ENCODE measurements at regions not wholly inside any gene's neighbourhood (a gene's known extent, or its start where the extent isn't known, plus 50 kb on each side); places are given as distances from the start of the nearest gene placed in this dataset.

DNA sequence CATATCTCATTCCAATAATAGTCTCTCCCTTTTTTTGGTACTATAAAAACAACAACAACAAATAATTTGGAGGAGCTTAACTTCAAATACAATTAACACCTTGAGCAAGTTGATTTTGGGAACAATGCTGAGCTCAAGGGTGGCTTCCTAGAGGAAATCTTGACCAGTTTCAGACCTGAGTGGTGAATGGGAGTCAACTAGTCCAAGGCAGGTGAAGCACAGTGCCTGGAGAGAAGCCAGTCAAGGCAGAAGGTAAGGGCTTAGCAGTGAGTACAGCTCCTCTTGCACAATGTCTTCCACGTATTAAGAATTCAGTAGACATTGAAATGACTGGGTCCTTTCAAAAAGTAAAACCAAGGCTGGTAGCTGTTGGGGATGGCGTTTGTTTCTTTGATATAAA is 444.8 kb downstream of the ATP23 start:
- H3K27me3 Mint-ChIP-seq, result peaks cover 11% of the 10 kb centered on the region
- no peaks in the 10 kb centered on the region for H3K36me3 Mint-ChIP-seq
- no peak overlapping the region for H3K4me3 Mint-ChIP-seq
- no peak overlapping the region for H3K27ac Mint-ChIP-seq
- intact Hi-C loops (cut with micrococcal nuclease), result no loop called here
- H3K9me3 Mint-ChIP-seq, result no peaks in the 10 kb centered on the region
- no peak for DNase-seq
- ChIA-PET POLR2A (no interaction called here), CTCF (no interaction called here)
- no peaks in the 10 kb centered on the region for H3K4me1 Mint-ChIP-seq (ENCODE audit: low read depth)

DNA sequence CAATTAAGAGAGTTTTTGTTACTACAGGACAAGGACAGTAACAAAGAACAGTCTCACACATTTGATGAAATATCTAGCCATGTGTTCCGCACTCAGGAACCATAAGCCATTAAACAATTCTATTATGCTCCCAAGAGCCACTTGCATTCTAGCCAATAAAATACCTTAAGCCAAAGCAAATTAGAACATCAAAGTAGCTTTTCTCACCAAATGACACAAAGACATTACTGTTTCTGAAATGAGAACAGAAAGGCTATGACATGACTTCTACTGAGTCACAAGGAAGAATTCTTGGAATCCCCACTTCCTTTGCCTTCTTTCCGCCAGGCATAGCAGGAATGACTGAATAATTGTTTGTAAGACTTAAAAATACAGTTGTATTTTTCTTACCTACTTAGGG is 445.8 kb downstream of the ATP23 start:
- Mint-ChIP-seq H3K4me1 (ENCODE audit: low read depth) (no peaks in the 10 kb centered on the region), H3K36me3 (no peaks in the 10 kb centered on the region), H3K9me3 (no peaks in the 10 kb centered on the region), H3K27ac (no peak overlapping the region), H3K27me3 (peaks cover 7% of the 10 kb centered on the region), H3K4me3 (no peak overlapping the region)
- CTCF ChIA-PET, result no interaction called here
- DNase-seq, result no peak
- POLR2A ChIA-PET, result no interaction called here
- intact Hi-C loops (cut with micrococcal nuclease), result no loop called here

DNA sequence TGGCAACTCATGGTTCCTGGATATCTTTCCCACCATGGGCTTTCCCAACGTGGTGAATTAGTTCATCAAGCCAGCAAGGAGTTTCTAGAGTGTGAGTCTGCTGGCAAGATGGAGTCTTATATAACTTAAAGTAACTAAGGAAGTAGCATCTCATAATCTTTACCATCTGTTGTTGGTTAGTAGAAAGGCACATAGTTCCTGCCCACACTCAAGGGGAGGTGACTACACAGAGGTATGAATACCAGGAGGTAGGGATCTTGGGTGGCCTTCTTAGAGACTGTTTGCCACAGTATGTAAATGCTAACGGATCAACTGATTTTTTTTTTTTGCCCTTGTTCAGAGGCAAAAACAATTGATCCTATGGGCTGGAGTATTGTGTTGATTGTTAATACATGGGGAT is 446.9 kb downstream of the ATP23 start:
- H3K4me3 Mint-ChIP-seq, result no peak overlapping the region
- CTCF ChIA-PET, result no interaction called here
- intact Hi-C loops (cut with micrococcal nuclease), result no loop called here

DNA sequence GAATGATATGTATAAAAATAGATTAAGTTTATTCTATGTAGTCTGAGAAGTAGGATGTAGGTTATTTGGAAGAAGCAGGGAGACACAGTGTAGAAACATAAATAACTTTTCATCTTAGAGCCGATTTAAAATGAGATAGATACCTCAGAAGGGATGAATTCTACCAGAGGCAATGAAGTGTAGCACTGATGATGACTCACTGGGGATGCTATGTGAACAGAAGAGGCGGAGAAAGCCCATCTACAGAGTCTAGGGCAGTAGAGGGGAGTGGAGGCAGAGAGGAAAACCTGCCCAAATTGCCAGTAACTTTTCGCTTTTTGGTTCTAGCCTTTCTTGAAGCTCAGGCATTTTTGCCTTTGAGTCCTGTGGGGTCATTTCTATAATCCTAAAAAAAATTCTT is 451.8 kb downstream of the ATP23 start:
- CTCF ChIA-PET, result no interaction called here
- H3K9me3 Mint-ChIP-seq, result no peaks in the 10 kb centered on the region
- DNase-seq, result no peak
- H3K27me3 Mint-ChIP-seq, result no peaks in the 10 kb centered on the region
- POLR2A ChIA-PET, result no interaction called here
- no peak overlapping the region for H3K4me3 Mint-ChIP-seq
- no peaks in the 10 kb centered on the region for H3K4me1 Mint-ChIP-seq (ENCODE audit: low read depth)
- H3K27ac Mint-ChIP-seq, result no peak overlapping the region
- intact Hi-C loops (cut with micrococcal nuclease), result no loop called here
- H3K36me3 Mint-ChIP-seq, result no peaks in the 10 kb centered on the region

More for the DNA sequence above, 446.9 kb downstream of the ATP23 start:
- Mint-ChIP-seq H3K27ac (no peak overlapping the region), H3K9me3 (no peaks in the 10 kb centered on the region), H3K4me1 (ENCODE audit: low read depth) (no peaks in the 10 kb centered on the region), H3K27me3 (peaks cover 5% of the 10 kb centered on the region), H3K36me3 (no peaks in the 10 kb centered on the region)
- POLR2A ChIA-PET, result no interaction called here
- DNase-seq, result no peak

DNA sequence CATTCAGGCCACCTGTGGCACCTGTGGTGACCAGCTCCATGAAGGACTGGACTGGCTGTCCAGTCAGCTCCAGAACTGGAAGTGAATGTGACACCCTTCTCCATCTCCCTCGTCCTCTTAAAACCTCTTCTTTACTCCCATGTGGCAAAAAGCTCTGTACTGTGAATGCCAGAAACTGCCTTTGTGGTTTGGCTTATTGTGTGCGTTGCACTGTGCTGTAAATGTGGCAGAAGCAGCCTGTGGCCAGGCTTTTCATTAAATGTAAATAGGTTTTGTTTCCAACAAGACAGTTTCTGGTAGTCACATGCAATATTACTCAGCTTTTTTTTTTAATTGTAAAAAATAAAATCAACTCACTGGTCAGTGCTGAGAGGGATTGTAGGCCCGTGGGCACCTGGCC is 453.7 kb downstream of the ATP23 start:
- intact Hi-C loops (cut with micrococcal nuclease), result no loop called here
- Mint-ChIP-seq H3K9me3 (no peaks in the 10 kb centered on the region), H3K27ac (no peak overlapping the region), H3K4me1 (ENCODE audit: low read depth) (no peaks in the 10 kb centered on the region), H3K4me3 (no peak overlapping the region), H3K36me3 (no peaks in the 10 kb centered on the region), H3K27me3 (no peaks in the 10 kb centered on the region)
- no peak for DNase-seq
- CTCF ChIA-PET, result no interaction called here
- POLR2A ChIA-PET, result no interaction called here

DNA sequence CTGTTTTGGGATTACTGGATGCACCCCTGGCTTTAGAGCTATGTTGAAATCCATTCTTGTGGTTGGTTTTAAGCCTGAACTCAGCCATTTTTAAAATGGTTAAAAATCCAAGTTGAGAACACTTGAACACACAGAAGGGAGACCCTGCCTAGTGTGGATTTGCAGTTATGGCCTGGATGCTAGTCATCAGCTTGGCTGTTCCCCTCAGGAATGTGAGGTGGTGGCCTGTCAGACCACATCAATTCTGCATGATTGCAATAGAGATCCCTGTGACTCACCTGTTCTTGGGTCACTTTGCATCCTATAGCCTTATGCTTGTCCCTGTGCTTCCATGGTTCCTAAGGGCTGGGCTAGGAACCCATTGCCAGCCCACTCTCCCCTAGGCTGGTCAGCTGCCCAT is 454.1 kb downstream of the ATP23 start:
- DNase-seq, result no peak
- Mint-ChIP-seq H3K27me3 (no peaks in the 10 kb centered on the region), H3K4me3 (no peak overlapping the region), H3K9me3 (no peaks in the 10 kb centered on the region), H3K36me3 (no peaks in the 10 kb centered on the region), H3K27ac (no peak overlapping the region), H3K4me1 (ENCODE audit: low read depth) (no peaks in the 10 kb centered on the region)
- ChIA-PET CTCF (no interaction called here), POLR2A (no interaction called here)
- intact Hi-C loops (cut with micrococcal nuclease), result no loop called here

DNA sequence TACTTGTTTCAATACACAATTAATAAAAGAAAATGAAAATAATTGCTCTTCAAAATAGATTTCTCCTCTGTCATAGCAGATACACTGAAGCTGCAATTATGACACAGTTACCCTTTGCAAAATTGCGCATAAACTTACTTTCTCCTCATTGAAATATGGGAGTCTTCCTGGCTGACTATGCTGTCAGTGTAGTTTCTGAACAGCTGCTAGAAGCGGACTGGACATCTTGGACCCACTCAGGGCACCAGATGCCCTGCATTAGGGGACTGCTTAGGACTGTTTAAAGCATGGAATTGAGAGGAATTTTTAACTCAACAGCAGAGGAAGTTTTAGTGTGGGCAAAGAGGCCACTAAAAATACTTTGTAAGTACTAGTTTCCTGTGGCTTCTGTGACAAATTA is 454.9 kb downstream of the ATP23 start:
- POLR2A ChIA-PET, result no interaction called here
- H3K36me3 Mint-ChIP-seq, result no peaks in the 10 kb centered on the region
- intact Hi-C loops (cut with micrococcal nuclease), result no loop called here

DNA sequence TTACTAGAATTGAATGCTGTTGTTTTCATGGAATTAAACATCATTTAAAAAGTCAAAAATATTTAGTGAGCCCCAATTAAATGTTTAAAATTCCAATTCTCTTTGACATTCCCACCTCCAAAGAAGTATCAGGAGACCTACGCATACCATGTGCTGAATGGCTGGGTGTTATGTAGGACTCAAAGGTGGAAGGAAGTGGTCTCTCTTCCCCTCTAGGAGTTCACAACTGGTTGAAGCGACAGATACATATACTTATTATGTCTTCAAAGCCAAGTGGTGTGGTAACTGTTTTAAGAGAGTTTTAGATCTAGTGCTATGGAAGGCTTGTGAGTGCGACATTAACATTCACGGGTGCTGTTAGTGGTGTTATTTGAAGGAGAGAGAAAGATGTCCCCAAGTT is 464.0 kb downstream of the ATP23 start:
- POLR2A ChIA-PET, result no interaction called here
- Mint-ChIP-seq H3K27ac (no peak overlapping the region), H3K4me3 (no peak overlapping the region), H3K9me3 (no peaks in the 10 kb centered on the region), H3K4me1 (ENCODE audit: low read depth) (no peaks in the 10 kb centered on the region), H3K36me3 (no peaks in the 10 kb centered on the region), H3K27me3 (peaks cover 3% of the 10 kb centered on the region)
- CTCF ChIA-PET, result no interaction called here
- DNase-seq, result no peak
- intact Hi-C loops (cut with micrococcal nuclease), result no loop called here

More for the DNA sequence above, 454.9 kb downstream of the ATP23 start:
- DNase-seq, result no peak
- Mint-ChIP-seq H3K9me3 (no peaks in the 10 kb centered on the region), H3K4me1 (ENCODE audit: low read depth) (no peaks in the 10 kb centered on the region), H3K4me3 (no peak overlapping the region), H3K27me3 (no peaks in the 10 kb centered on the region), H3K27ac (no peak overlapping the region)
- CTCF ChIA-PET, result no interaction called here

DNA sequence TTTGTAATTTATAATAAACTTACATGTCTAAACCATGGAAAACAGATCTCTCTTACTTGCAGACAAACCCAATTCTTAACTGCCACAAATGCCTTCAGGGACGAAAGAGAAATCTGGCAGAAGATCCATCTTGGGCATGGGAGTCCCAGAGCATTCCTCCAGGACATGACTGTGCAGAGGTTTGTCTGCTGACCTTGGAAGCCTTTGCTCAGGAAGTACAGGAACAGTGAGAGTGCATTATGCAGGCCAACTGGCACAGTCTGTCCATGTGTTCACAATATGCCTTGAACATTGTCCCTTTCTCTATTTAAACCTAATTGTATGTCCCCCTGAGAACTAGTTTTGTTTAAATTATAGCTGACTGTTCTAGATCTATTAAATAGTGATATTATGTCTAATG is 467.1 kb downstream of the ATP23 start:
- H3K27ac Mint-ChIP-seq, result no peak overlapping the region
- no peaks in the 10 kb centered on the region for H3K4me1 Mint-ChIP-seq (ENCODE audit: low read depth)
- no peak overlapping the region for H3K4me3 Mint-ChIP-seq
- intact Hi-C loops (cut with micrococcal nuclease), result no loop called here
- ChIA-PET CTCF (interaction anchor here (1.3 kb wide), 1 partner anchor 94 kb away, joined by 4 read pairs; no protein-coding TSS in a partner anchor), POLR2A (no interaction called here)
- no peaks in the 10 kb centered on the region for H3K9me3 Mint-ChIP-seq
- no peaks in the 10 kb centered on the region for H3K36me3 Mint-ChIP-seq
- no peak for DNase-seq
- peaks cover 3% of the 10 kb centered on the region for H3K27me3 Mint-ChIP-seq

DNA sequence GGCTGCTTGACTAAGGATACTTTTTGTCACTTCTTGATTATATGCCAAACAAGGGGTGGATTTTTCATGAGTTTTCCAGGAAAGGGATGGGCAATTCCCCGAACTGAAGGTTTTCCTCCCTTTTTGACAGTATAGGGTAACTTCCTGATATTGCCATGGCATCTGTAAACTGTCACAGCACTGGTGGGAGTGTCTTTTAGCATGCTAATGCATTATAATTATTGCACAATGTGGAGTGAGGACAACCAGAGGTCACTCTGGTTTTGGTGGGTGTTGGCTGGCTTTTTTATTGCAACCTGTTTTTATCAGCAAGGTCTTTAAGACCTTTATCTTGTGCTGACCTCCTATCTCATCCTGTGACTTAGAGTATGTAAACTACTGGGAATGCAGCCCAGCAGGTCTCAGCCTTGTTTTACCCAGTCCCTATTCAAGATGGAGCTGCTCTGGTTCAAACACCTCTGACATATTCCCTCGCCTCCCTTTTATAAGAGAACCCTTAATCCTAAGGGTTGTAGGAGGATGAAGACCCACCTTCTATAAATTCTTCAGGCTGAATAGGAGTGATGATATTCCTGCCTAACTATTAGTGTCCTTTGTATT is 471.2 kb downstream of the ATP23 start:
- no peak overlapping the region for H3K4me3 Mint-ChIP-seq
- intact Hi-C loops (cut with micrococcal nuclease), result no loop called here
- H3K27me3 Mint-ChIP-seq, result no peaks in the 10 kb centered on the region
- ChIA-PET POLR2A (no interaction called here), CTCF (no interaction called here)
- no peak for DNase-seq
- no peaks in the 10 kb centered on the region for H3K9me3 Mint-ChIP-seq
- H3K4me1 Mint-ChIP-seq (ENCODE audit: low read depth), result no peaks in the 10 kb centered on the region
- H3K36me3 Mint-ChIP-seq, result no peaks in the 10 kb centered on the region
- H3K27ac Mint-ChIP-seq, result no peak overlapping the region

DNA sequence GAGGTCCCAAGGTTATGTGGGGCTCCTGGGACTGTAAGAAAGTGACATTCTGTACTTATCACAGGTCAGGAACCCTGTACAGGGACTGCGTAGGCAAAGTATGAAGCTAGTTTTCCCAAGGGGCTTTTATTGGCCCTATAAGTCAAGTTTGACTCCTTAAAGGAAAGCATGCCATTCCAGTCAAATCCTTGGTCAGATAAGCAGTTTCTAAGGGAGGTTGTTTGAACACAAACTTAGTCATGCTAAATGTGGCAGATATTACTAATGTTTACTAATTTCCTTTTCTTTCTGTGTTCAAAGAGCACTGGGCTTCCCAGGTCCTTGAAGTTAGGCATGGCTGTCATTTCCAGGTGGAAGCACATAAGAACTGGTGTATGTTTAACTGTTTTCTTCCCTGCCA is 472.4 kb downstream of the ATP23 start:
- POLR2A ChIA-PET, result no interaction called here
- intact Hi-C loops (cut with micrococcal nuclease), result no loop called here
- no peaks in the 10 kb centered on the region for H3K4me1 Mint-ChIP-seq (ENCODE audit: low read depth)
- DNase-seq, result no peak
- CTCF ChIA-PET, result interaction anchor here (0.7 kb wide), 1 partner anchor 176 kb away, joined by 3 read pairs; no protein-coding TSS in a partner anchor
- H3K27me3 Mint-ChIP-seq, result no peaks in the 10 kb centered on the region
- no peak overlapping the region for H3K4me3 Mint-ChIP-seq
- H3K9me3 Mint-ChIP-seq, result no peaks in the 10 kb centered on the region
- H3K27ac Mint-ChIP-seq, result no peak overlapping the region
- no peaks in the 10 kb centered on the region for H3K36me3 Mint-ChIP-seq

DNA sequence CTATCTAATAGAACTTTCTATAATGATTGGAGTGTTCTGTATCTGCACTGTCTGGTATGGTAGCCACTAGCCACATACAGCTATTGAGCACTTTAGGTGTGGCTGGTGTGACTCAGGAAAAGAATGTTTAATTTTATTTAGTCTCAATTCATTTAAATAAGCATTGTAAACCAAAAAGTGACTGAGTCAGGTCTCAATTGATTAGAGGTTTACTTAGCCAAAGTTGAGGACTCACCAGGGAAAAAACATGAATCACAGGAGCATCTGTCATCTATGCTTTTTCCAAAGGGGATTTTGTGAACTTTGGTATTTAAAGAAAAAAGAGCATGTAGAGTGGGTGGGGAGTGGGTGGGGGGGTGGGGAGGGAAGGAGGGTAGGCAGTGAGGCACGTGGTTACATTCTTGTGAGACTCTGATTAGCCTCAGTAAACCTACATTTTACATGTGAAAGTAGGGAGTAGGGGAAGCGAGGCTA is 473.1 kb downstream of the ATP23 start:
- Mint-ChIP-seq H3K4me3 (no peak overlapping the region), H3K4me1 (ENCODE audit: low read depth) (no peaks in the 10 kb centered on the region), H3K36me3 (no peaks in the 10 kb centered on the region), H3K9me3 (no peaks in the 10 kb centered on the region), H3K27me3 (no peaks in the 10 kb centered on the region), H3K27ac (no peak overlapping the region)
- DNase-seq, result no peak
- CTCF ChIA-PET, result interaction anchor here (0.7 kb wide), 1 partner anchor 176 kb away, joined by 3 read pairs; no protein-coding TSS in a partner anchor
- POLR2A ChIA-PET, result no interaction called here
- intact Hi-C loops (cut with micrococcal nuclease), result no loop called here

DNA sequence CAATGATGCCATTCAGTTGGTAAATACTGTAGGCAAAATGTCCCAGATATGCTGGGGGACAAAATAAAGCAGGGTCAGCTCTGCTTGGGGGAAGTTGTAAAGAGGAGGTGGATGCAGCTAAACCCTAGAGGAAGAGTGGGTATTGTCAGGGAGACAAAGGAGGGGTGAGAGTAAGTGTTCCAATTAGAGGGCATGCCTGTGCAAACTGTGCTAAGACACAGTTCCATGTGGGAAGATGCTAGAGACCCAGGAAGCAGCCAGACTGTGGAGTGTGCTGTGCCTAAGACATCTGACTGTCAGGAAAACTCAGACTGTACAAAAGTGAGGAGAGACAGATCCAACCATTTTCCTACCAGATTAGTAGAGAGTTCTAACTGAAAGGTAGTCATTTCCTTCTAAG is 474.3 kb downstream of the ATP23 start:
- DNase-seq, result no peak
- POLR2A ChIA-PET, result no interaction called here
- Mint-ChIP-seq H3K4me3 (no peak overlapping the region), H3K27ac (no peak overlapping the region), H3K4me1 (ENCODE audit: low read depth) (peaks cover 6% of the 10 kb centered on the region), H3K27me3 (no peaks in the 10 kb centered on the region), H3K36me3 (no peaks in the 10 kb centered on the region), H3K9me3 (no peaks in the 10 kb centered on the region)
- CTCF ChIA-PET, result interaction anchor here (0.7 to 2.2 kb wide), 2 partner anchors 10 to 28 kb away, joined by 3 to 6 read pairs; no protein-coding TSS in a partner anchor
- intact Hi-C loops (cut with micrococcal nuclease), result no loop called here

All from activated CD4-positive, alpha-beta memory T cell treated with anti-CD3 and anti-CD28 coated beads for 36 hours (primary cell).